ENCODE measurements at regions not wholly inside any gene's neighbourhood (a gene's known extent, or its start where the extent isn't known, plus 50 kb on each side); places are given as distances from the start of the nearest gene placed in this dataset.

DNA sequence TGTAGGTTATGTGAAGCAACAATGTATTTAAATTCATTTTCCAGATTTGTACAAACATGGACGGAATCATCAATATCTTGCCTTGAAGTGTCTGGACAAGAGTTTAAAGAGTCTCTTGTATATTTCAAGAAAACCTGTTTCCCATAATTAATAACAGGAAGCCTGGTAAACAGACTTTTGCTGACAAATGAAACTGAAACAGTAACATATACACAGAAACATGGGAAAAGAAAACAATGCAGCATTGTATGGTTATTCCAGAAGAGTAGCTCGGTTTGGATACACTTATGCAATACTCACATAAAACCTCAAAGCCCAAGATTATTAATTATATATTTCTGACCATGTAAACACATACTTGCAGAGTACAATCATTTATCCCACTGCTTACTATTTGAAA lies 265.5 kb downstream of the PTPRC start:
- TF ChIP-seq POLR2AphosphoS5 (IDR thresholded peaks at IDR 0.05; ENCODE audit: insufficient read depth in 1 of 2, low read depth in 1 of 2): no peak
- TF ChIP-seq POLR2A (IDR thresholded peaks at IDR 0.05): no peak

Measured in vagina (tissue), 2 donors.